NCI-H2081 (cell line): ENCODE measurements at regions not wholly inside any gene's neighbourhood (a gene's known extent, or its start where the extent isn't known, plus 50 kb on each side); places are given as distances from the start of the nearest gene placed in this dataset.

ENCODE experiments used
- DNase-seq, 2 experiments: peaks; one replicate each; lab custom pipeline; 2025; lab: John Stamatoyannopoulos, UW

- DNase-seq = no peak
Measured at GRCh38 chr18:44214396-44214795, 466.3 kb upstream of the SETBP1 start.

GRCh38 chr18:44216169-44216568 is 464.5 kb upstream of the SETBP1 start:
- DNase-seq = no peak

GRCh38 chr18:44227501-44227900 is 453.2 kb upstream of the SETBP1 start:
- no peak for DNase-seq

GRCh38 chr18:44229693-44230108 is 451.0 kb upstream of the SETBP1 start:
- DNase-seq = no peak

GRCh38 chr18:44231936-44232335 is 448.8 kb upstream of the SETBP1 start:
- DNase-seq = no peak

GRCh38 chr18:44232500-44232899 is 448.2 kb upstream of the SETBP1 start:
- no peak for DNase-seq

GRCh38 chr18:44238454-44238853 is 442.2 kb upstream of the SETBP1 start:
- no peak for DNase-seq

- DNase-seq = no peak
Measured at GRCh38 chr18:44238911-44239310, 441.8 kb upstream of the SETBP1 start.

- DNase-seq = no peak
Measured at GRCh38 chr18:44241020-44241419, 439.7 kb upstream of the SETBP1 start.

GRCh38 chr18:44245019-44245418 is 435.7 kb upstream of the SETBP1 start:
- DNase-seq = no peak

- no peak for DNase-seq
Measured at GRCh38 chr18:44246001-44246400, 434.7 kb upstream of the SETBP1 start.

GRCh38 chr18:44258086-44258485 is 422.6 kb upstream of the SETBP1 start:
- DNase-seq = no peak

GRCh38 chr18:44258576-44258975 is 422.1 kb upstream of the SETBP1 start:
- no peak for DNase-seq

- DNase-seq = no peak
Measured at GRCh38 chr18:44259610-44260009, 421.1 kb upstream of the SETBP1 start.

GRCh38 chr18:44265437-44265836 is 415.3 kb upstream of the SETBP1 start:
- no peak for DNase-seq

GRCh38 chr18:44273298-44273697 is 407.4 kb upstream of the SETBP1 start:
- DNase-seq = no peak

- no peak for DNase-seq
Measured at GRCh38 chr18:44280479-44280878, 400.2 kb upstream of the SETBP1 start.

GRCh38 chr18:44286049-44286448 is 394.6 kb upstream of the SETBP1 start:
- DNase-seq = no peak

- DNase-seq = no peak
Measured at GRCh38 chr18:44290366-44290977, 390.2 kb upstream of the SETBP1 start.

- DNase-seq = no peak
Measured at GRCh38 chr18:44298566-44298965, 382.1 kb upstream of the SETBP1 start.

- DNase-seq = no peak
Measured at GRCh38 chr18:44309185-44309584, 371.5 kb upstream of the SETBP1 start.

GRCh38 chr18:44320619-44321460 is 359.8 kb upstream of the SETBP1 start:
- no peak for DNase-seq

- DNase-seq = no peak
Measured at GRCh38 chr18:44321868-44322590, 358.7 kb upstream of the SETBP1 start.
